ENCODE measurements at regions not wholly inside any gene's neighbourhood (a gene's known extent, or its start where the extent isn't known, plus 50 kb on each side); places are given as distances from the start of the nearest gene placed in this dataset.
A peak's percentile ranks its signal among the peaks of the same experiment; 100 is the strongest.

GRCh38 chr5:10049858-10050455 lies 199.7 kb downstream of the ATPSCKMT start:
- DNase-seq (ENCODE audit: low read depth, low spot score), result no peak
- H3K27me3 ChIP-seq (ENCODE audit: control insufficient read depth, insufficient read depth, low read length), result no peaks in the 10 kb centered on the region
- no peak overlapping the region for H3K27ac ChIP-seq (ENCODE audit: low read length)
- H3K9me3 ChIP-seq (ENCODE audit: control insufficient read depth, insufficient read depth, low read length), result peaks cover 4% of the 10 kb centered on the region
- 100% methylated on average over 1 of the region's 1 CpG for WGBS (ENCODE audit: insufficient coverage, insufficient read length)
- no peak overlapping the region for H3K4me3 ChIP-seq (ENCODE audit: low read length)
- H3K4me1 ChIP-seq (ENCODE audit: control insufficient read depth, insufficient read depth, low read length), result no peaks in the 10 kb centered on the region
- no peaks in the 10 kb centered on the region for H3K36me3 ChIP-seq (ENCODE audit: control insufficient read depth, insufficient read depth, low read length)

- WGBS (ENCODE audit: insufficient coverage, insufficient read length), result no CpG with 5 or more reads among the region's 7 CpGs
- no peaks in the 10 kb centered on the region for H3K36me3 ChIP-seq (ENCODE audit: control insufficient read depth, insufficient read depth, low read length)
- H3K27ac ChIP-seq (ENCODE audit: low read length), result no peak overlapping the region
- H3K4me3 ChIP-seq (ENCODE audit: low read length), result no peak overlapping the region
- H3K9me3 ChIP-seq (ENCODE audit: control insufficient read depth, insufficient read depth, low read length), result peaks cover under 1% of the 10 kb centered on the region
- no peaks in the 10 kb centered on the region for H3K27me3 ChIP-seq (ENCODE audit: control insufficient read depth, insufficient read depth, low read length)
- DNase-seq (ENCODE audit: low read depth, low spot score), result no peak
- no peaks in the 10 kb centered on the region for H3K4me1 ChIP-seq (ENCODE audit: control insufficient read depth, insufficient read depth, low read length)
These were observed 203.0 kb downstream of the ATPSCKMT start for GRCh38 chr5:10046676-10047075.

DNA sequence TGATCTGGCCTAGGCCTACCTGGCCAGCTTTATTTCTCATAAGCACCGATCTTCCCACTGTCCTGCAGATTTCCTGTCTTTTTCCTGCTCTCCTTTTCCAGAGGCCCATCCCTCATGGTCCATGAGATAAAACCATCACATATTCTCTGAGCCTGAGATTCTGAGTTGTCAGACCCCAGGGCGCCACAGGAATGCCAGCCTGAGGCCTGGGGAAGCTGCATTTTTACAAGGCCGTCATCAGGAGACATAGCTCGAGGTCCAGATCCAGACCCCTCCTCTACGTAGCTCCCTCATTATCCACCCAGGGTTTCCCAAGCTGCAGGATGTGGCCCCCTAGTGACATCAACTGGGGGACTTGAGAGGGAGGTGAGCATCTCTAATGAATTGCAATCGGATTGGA lies 204.3 kb downstream of the ATPSCKMT start:
- H3K27ac ChIP-seq (ENCODE audit: low read length), result no peak overlapping the region
- no peaks in the 10 kb centered on the region for H3K36me3 ChIP-seq (ENCODE audit: control insufficient read depth, insufficient read depth, low read length)
- no CpG with 5 or more reads among the region's 6 CpGs for WGBS (ENCODE audit: insufficient coverage, insufficient read length)
- H3K27me3 ChIP-seq (ENCODE audit: control insufficient read depth, insufficient read depth, low read length), result no peaks in the 10 kb centered on the region
- DNase-seq (ENCODE audit: low read depth, low spot score), result no peak
- H3K9me3 ChIP-seq (ENCODE audit: control insufficient read depth, insufficient read depth, low read length), result no peaks in the 10 kb centered on the region
- no peaks in the 10 kb centered on the region for H3K4me1 ChIP-seq (ENCODE audit: control insufficient read depth, insufficient read depth, low read length)
- H3K4me3 ChIP-seq (ENCODE audit: low read length), result no peak overlapping the region

DNA sequence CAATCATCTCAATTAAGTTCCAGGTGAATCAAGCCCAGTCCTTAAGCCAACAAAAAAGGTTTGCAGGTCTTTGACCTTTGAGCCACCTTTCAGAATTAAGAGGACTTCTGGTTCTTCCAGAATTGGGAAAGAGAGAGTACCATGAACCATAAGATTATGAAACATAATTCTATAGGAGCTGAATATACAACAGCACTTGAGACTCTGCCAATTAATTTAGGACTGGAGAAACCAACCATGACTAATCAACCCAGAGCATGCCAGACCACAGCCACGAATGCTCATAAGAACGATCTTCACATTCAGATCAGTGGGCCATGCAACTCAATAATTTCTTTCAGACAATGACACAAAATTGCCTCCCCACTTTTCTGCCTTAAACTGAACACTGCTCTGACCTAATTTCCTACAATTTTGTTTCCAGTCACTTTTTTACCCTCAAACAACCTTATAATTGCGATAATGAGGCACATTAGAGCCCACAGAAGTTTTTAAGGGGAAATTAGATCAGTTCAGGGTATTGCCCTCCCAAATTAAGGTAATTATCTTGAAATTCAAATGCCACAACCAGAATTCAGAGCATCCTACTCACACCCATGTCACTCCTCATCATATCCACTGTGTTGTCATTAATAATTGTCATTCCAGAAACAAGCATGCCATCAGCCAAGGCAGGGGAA lies 213.4 kb downstream of the ATPSCKMT start:
- Histone ChIP-seq H3K36me3 (ENCODE audit: control insufficient read depth, insufficient read depth, low read length) (no peaks in the 10 kb centered on the region), H3K9me3 (ENCODE audit: control insufficient read depth, insufficient read depth, low read length) (no peaks in the 10 kb centered on the region), H3K4me1 (ENCODE audit: control insufficient read depth, insufficient read depth, low read length) (no peaks in the 10 kb centered on the region), H3K27me3 (ENCODE audit: control insufficient read depth, insufficient read depth, low read length) (no peaks in the 10 kb centered on the region), H3K27ac (ENCODE audit: low read length) (no peak overlapping the region), H3K4me3 (ENCODE audit: low read length) (no peak overlapping the region)
- DNase-seq (ENCODE audit: low read depth, low spot score), result no peak
- no CpG with 5 or more reads among the region's 3 CpGs for WGBS (ENCODE audit: insufficient coverage, insufficient read length)

- Histone ChIP-seq H3K36me3 (ENCODE audit: control insufficient read depth, insufficient read depth, low read length) (no peaks in the 10 kb centered on the region), H3K9me3 (ENCODE audit: control insufficient read depth, insufficient read depth, low read length) (no peaks in the 10 kb centered on the region), H3K4me1 (ENCODE audit: control insufficient read depth, insufficient read depth, low read length) (no peaks in the 10 kb centered on the region), H3K27ac (ENCODE audit: low read length) (no peak overlapping the region), H3K27me3 (ENCODE audit: control insufficient read depth, insufficient read depth, low read length) (no peaks in the 10 kb centered on the region), H3K4me3 (ENCODE audit: low read length) (no peak overlapping the region)
- no CpG with 5 or more reads among the region's 8 CpGs for WGBS (ENCODE audit: insufficient coverage, insufficient read length)
- no peak for DNase-seq (ENCODE audit: low read depth, low spot score)
These were observed 215.7 kb downstream of the ATPSCKMT start for GRCh38 chr5:10034001-10034400.

GRCh38 chr5:10031817-10032216 lies 217.9 kb downstream of the ATPSCKMT start:
- H3K27ac ChIP-seq (ENCODE audit: low read length), result no peak overlapping the region
- H3K27me3 ChIP-seq (ENCODE audit: control insufficient read depth, insufficient read depth, low read length), result no peaks in the 10 kb centered on the region
- no peak overlapping the region for H3K4me3 ChIP-seq (ENCODE audit: low read length)
- H3K4me1 ChIP-seq (ENCODE audit: control insufficient read depth, insufficient read depth, low read length), result no peaks in the 10 kb centered on the region
- no CpG with 5 or more reads among the region's 2 CpGs for WGBS (ENCODE audit: insufficient coverage, insufficient read length)
- H3K36me3 ChIP-seq (ENCODE audit: control insufficient read depth, insufficient read depth, low read length), result no peaks in the 10 kb centered on the region
- DNase-seq (ENCODE audit: low read depth, low spot score), result no peak
- no peaks in the 10 kb centered on the region for H3K9me3 ChIP-seq (ENCODE audit: control insufficient read depth, insufficient read depth, low read length)

DNA sequence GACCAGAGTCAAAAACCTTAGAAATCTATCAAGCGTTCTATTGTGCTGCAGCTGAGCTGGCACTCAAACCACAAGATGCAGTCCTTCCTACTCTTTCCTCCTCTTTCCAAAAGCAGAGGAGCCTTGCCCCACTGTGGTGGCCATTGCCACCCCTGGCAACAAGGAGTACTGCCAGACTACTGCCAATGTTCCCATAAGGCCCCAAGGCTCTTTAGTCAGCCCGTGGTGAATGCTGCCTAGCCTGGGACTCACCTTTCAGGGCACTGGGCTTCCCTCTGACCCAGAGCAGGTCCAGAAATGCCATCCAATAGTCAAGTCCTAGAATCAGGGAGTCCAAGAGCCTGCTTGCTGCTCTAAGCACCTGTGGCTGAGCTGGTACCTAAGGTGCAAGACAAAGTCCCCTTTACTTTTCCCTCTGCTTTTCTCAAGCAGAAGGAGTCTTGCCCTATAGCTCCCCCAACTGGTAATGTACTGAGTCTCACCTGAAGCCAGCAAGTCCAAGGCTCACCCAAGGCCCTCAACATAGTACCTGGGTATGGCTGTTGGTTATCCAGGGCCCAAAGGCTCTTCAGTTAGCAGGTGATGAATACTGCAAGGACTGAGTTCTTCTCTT lies 219.4 kb downstream of the ATPSCKMT start:
- no CpG with 5 or more reads among the region's 2 CpGs for WGBS (ENCODE audit: insufficient coverage, insufficient read length)
- DNase-seq (ENCODE audit: low read depth, low spot score), result peak; percentile 61
- no peak overlapping the region for H3K4me3 ChIP-seq (ENCODE audit: low read length)

DNA sequence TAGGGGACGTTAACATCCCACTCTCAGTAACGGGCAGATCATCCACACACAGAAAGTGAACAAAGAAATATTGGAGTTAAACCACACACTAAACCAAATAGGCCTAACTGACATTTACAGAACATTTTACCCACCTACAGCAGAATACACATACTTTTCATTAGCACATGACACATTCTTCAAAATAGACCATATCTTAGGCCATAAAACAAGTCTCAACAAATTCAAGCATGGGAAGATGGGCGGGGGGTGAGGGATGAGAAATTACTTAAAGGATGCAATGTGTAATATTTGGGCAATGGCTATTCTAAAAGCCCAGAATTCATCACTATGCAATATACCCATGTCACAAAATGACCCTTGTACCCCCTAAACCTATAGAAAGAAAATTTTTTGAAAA lies 226.2 kb downstream of the ATPSCKMT start:
- Histone ChIP-seq H3K27me3 (ENCODE audit: control insufficient read depth, insufficient read depth, low read length) (no peaks in the 10 kb centered on the region), H3K4me3 (ENCODE audit: low read length) (no peak overlapping the region), H3K4me1 (ENCODE audit: control insufficient read depth, insufficient read depth, low read length) (no peaks in the 10 kb centered on the region), H3K9me3 (ENCODE audit: control insufficient read depth, insufficient read depth, low read length) (no peaks in the 10 kb centered on the region), H3K27ac (ENCODE audit: low read length) (no peak overlapping the region), H3K36me3 (ENCODE audit: control insufficient read depth, insufficient read depth, low read length) (no peaks in the 10 kb centered on the region)
- no peak for DNase-seq (ENCODE audit: low read depth, low spot score)
- no CpG with 5 or more reads among the region's 3 CpGs for WGBS (ENCODE audit: insufficient coverage, insufficient read length)

More for the DNA sequence above, 219.4 kb downstream of the ATPSCKMT start:
- Histone ChIP-seq H3K36me3 (ENCODE audit: control insufficient read depth, insufficient read depth, low read length) (no peaks in the 10 kb centered on the region), H3K9me3 (ENCODE audit: control insufficient read depth, insufficient read depth, low read length) (no peaks in the 10 kb centered on the region), H3K27me3 (ENCODE audit: control insufficient read depth, insufficient read depth, low read length) (no peaks in the 10 kb centered on the region), H3K4me1 (ENCODE audit: control insufficient read depth, insufficient read depth, low read length) (no peaks in the 10 kb centered on the region), H3K27ac (ENCODE audit: low read length) (no peak overlapping the region)

GRCh38 chr5:10021248-10021647 lies 228.4 kb downstream of the ATPSCKMT start:
- DNase-seq (ENCODE audit: low read depth, low spot score), result no peak
- no peaks in the 10 kb centered on the region for H3K27me3 ChIP-seq (ENCODE audit: control insufficient read depth, insufficient read depth, low read length)
- no CpG with 5 or more reads among the region's 1 CpG for WGBS (ENCODE audit: insufficient coverage, insufficient read length)
- no peaks in the 10 kb centered on the region for H3K36me3 ChIP-seq (ENCODE audit: control insufficient read depth, insufficient read depth, low read length)
- H3K27ac ChIP-seq (ENCODE audit: low read length), result no peak overlapping the region
- no peak overlapping the region for H3K4me3 ChIP-seq (ENCODE audit: low read length)
- H3K4me1 ChIP-seq (ENCODE audit: control insufficient read depth, insufficient read depth, low read length), result 0 out of 2 replicates have a peak, but pooled peaks cover 3% of the 10 kb centered on the region
- H3K9me3 ChIP-seq (ENCODE audit: control insufficient read depth, insufficient read depth, low read length), result no peaks in the 10 kb centered on the region

- H3K4me3 ChIP-seq (ENCODE audit: low read length), result no peak overlapping the region
- no peak overlapping the region for H3K27ac ChIP-seq (ENCODE audit: low read length)
- no peaks in the 10 kb centered on the region for H3K36me3 ChIP-seq (ENCODE audit: control insufficient read depth, insufficient read depth, low read length)
- H3K4me1 ChIP-seq (ENCODE audit: control insufficient read depth, insufficient read depth, low read length), result 0 out of 2 replicates have a peak, but pooled peaks cover 3% of the 10 kb centered on the region
- no peak for DNase-seq (ENCODE audit: low read depth, low spot score)
- no CpG with 5 or more reads among the region's 2 CpGs for WGBS (ENCODE audit: insufficient coverage, insufficient read length)
- no peaks in the 10 kb centered on the region for H3K9me3 ChIP-seq (ENCODE audit: control insufficient read depth, insufficient read depth, low read length)
- H3K27me3 ChIP-seq (ENCODE audit: control insufficient read depth, insufficient read depth, low read length), result no peaks in the 10 kb centered on the region
These were observed 230.5 kb downstream of the ATPSCKMT start for GRCh38 chr5:10019236-10019635.

Measured in iPS DF 6.9 (cell line).